Neural cell (in vitro differentiated cells): ENCODE measurements at regions not wholly inside any gene's neighbourhood (a gene's known extent, or its start where the extent isn't known, plus 50 kb on each side); places are given as distances from the start of the nearest gene placed in this dataset.

Experiments used
- H2AFZ ChIP-seq: fragments of 200-600, 300-800 bp; sonication (generic), shearing (Covaris generic); 2 replicates; pipeline ENCODE4 v1.6.0; 2014; ENCODE audit warnings: low read depth, mild to moderate bottlenecking, antibody characterized with exemption, low read length, moderate library complexity
- H3F3A ChIP-seq: fragments of 200-600 bp; shearing (Covaris generic); 2 replicates; pipeline ENCODE4 v1.6.1; 2016; ENCODE audit warnings: mild to moderate bottlenecking, moderate library complexity, mixed read lengths, antibody characterized with exemption, low read length; ENCODE audit not compliant: insufficient read depth, poor library complexity, severe bottlenecking
- H3K27ac ChIP-seq: fragments of 200-600, 300-800 bp; sonication (generic), shearing (Covaris generic); 2 replicates; pipeline ENCODE4 v1.5.1; 2014; ENCODE audit warnings: mild to moderate bottlenecking, low read length, moderate library complexity
- H3K27me3 ChIP-seq: fragments of 300-800, 200-600 bp; sonication (generic), shearing (Covaris generic); 2 replicates; pipeline ENCODE4 v1.6.0; 2014; ENCODE audit warnings: mild to moderate bottlenecking, low read depth, low read length, moderate library complexity; ENCODE audit not compliant: insufficient read depth
- H3K36me3 ChIP-seq: fragments of 300-800, 200-600 bp; sonication (generic), shearing (Covaris generic); 2 replicates; pipeline ENCODE4 v1.5.1; 2014; ENCODE audit warnings: mild to moderate bottlenecking, antibody characterized with exemption, low read length, moderate library complexity; ENCODE audit not compliant: insufficient read depth
- H3K4me2 ChIP-seq: fragments of 300-800, 200-600 bp; sonication (generic), shearing (Covaris generic); 2 replicates; pipeline ENCODE4 v1.6.0; 2014; ENCODE audit warnings: mild to moderate bottlenecking, low read length
- H3K4me3 ChIP-seq: fragments of 300-800, 200-600 bp; sonication (generic), shearing (Covaris generic); 2 replicates; pipeline ENCODE4 v1.5.1; 2014; ENCODE audit warnings: mild to moderate bottlenecking, low read length, moderate library complexity
- H3K79me2 ChIP-seq: fragments of 200-600 bp; shearing (Covaris generic); replicated peaks from 2 replicates; pipeline ENCODE4 v1.6.0; 2014; ENCODE audit warnings: mild to moderate bottlenecking, low read length, moderate library complexity; ENCODE audit not compliant: insufficient read depth
- H3K9ac ChIP-seq: fragments of 300-800, 200-600 bp; sonication (generic), shearing (Covaris generic); 2 replicates; pipeline ENCODE4 v1.6.1; 2016; ENCODE audit warnings: mild to moderate bottlenecking, low read length, mixed read lengths
- H3K9me2 ChIP-seq: fragments of 200-600 bp; shearing (Covaris generic); 2 replicates; pipeline ENCODE4 v1.6.1; 2016; ENCODE audit warnings: mild to moderate bottlenecking, low read length, mixed read lengths; ENCODE audit not compliant: insufficient read depth
- H3K9me3 ChIP-seq: fragments of 200-600, 300-800 bp; sonication (generic), shearing (Covaris generic); 2 replicates; pipeline ENCODE4 v1.6.1; 2016; ENCODE audit warnings: mild to moderate bottlenecking, mixed run types, low read length, moderate library complexity, mixed read lengths
- H4K20me1 ChIP-seq: fragments of 200-600 bp; shearing (Covaris generic); 2 replicates; pipeline ENCODE4 v1.6.1; 2016; ENCODE audit warnings: mild to moderate bottlenecking, mixed run types; ENCODE audit not compliant: insufficient read depth
- EP300 ChIP-seq: fragments of 450-650 bp; conservative IDR thresholded peaks from 2 replicates; pipeline ENCODE4 v1.6.1; 2014; ENCODE audit warnings: antibody characterized with exemption, mild to moderate bottlenecking, moderate library complexity; ENCODE audit not compliant: poor library complexity, severe bottlenecking
- EZH2 ChIP-seq: fragments of 200-600, 300-800 bp; shearing (Covaris generic), sonication (generic); IDR thresholded peaks from 2 replicates; pipeline ENCODE4 v1.6.1; 2014; ENCODE audit warnings: antibody characterized with exemption, low read length, borderline replicate concordance, mild to moderate bottlenecking; ENCODE audit not compliant: insufficient read depth, poor library complexity, severe bottlenecking
- MXI1 ChIP-seq: fragments of 450-650 bp; conservative IDR thresholded peaks from 2 replicates; pipeline ENCODE4 v1.6.1; 2014; ENCODE audit warnings: antibody characterized with exemption, mild to moderate bottlenecking; ENCODE audit not compliant: poor library complexity, severe bottlenecking
- POLR2AphosphoS5 ChIP-seq: IDR thresholded peaks from 2 replicates; pipeline ENCODE4 v1.6.1; 2012
- RAD21 ChIP-seq: fragments of 450-650 bp; conservative IDR thresholded peaks from 2 replicates; pipeline ENCODE4 v1.6.1; 2014; ENCODE audit warnings: antibody characterized with exemption, mild to moderate bottlenecking, moderate library complexity
- REST ChIP-seq: IDR thresholded peaks from 2 replicates; pipeline ENCODE4 v1.6.1; 2012; ENCODE audit warnings: borderline replicate concordance
- SMC3 ChIP-seq: fragments of 450-650 bp; conservative IDR thresholded peaks from 2 replicates; pipeline ENCODE4 v1.6.1; 2014; ENCODE audit warnings: antibody characterized with exemption, mild to moderate bottlenecking, moderate library complexity; ENCODE audit not compliant: poor library complexity
- TAF1 ChIP-seq: IDR thresholded peaks from 2 replicates; pipeline ENCODE4 v1.6.1; 2012; ENCODE audit warnings: low read depth
- TF ChIP-seq, protein P1 (sequence below): fragments of 450-650 bp; IDR thresholded peaks from 2 replicates; pipeline ENCODE4 v1.5.1; 2014; ENCODE audit warnings: antibody characterized with exemption, mild to moderate bottlenecking, moderate library complexity; ENCODE audit not compliant: poor library complexity, severe bottlenecking

- H3F3A ChIP-seq: no peaks in the 10 kb centered on the region
- no peaks in the 10 kb centered on the region for H3K9me3 ChIP-seq
- no peaks in the 10 kb centered on the region for H3K27me3 ChIP-seq
- H3K36me3 ChIP-seq: no peaks in the 10 kb centered on the region
- H2AFZ ChIP-seq: no peak overlapping the region
- H3K79me2 ChIP-seq: no peaks in the 10 kb centered on the region
- H3K9me2 ChIP-seq: no peaks in the 10 kb centered on the region
- H3K27ac ChIP-seq: no peak overlapping the region
- H3K4me3 ChIP-seq: no peak overlapping the region
- TF ChIP-seq, protein P1, sequence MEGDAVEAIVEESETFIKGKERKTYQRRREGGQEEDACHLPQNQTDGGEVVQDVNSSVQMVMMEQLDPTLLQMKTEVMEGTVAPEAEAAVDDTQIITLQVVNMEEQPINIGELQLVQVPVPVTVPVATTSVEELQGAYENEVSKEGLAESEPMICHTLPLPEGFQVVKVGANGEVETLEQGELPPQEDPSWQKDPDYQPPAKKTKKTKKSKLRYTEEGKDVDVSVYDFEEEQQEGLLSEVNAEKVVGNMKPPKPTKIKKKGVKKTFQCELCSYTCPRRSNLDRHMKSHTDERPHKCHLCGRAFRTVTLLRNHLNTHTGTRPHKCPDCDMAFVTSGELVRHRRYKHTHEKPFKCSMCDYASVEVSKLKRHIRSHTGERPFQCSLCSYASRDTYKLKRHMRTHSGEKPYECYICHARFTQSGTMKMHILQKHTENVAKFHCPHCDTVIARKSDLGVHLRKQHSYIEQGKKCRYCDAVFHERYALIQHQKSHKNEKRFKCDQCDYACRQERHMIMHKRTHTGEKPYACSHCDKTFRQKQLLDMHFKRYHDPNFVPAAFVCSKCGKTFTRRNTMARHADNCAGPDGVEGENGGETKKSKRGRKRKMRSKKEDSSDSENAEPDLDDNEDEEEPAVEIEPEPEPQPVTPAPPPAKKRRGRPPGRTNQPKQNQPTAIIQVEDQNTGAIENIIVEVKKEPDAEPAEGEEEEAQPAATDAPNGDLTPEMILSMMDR: no peak
- TF ChIP-seq SMC3 (no peak), POLR2AphosphoS5 (no peak), TAF1 (no peak), MXI1 (no peak)
- H3K4me2 ChIP-seq: no peak overlapping the region
- no peak overlapping the region for H3K9ac ChIP-seq
- H4K20me1 ChIP-seq: no peaks in the 10 kb centered on the region
Observed at GRCh38 chr22:27656970-27657369, 144.6 kb downstream of the MN1 start.

DNA sequence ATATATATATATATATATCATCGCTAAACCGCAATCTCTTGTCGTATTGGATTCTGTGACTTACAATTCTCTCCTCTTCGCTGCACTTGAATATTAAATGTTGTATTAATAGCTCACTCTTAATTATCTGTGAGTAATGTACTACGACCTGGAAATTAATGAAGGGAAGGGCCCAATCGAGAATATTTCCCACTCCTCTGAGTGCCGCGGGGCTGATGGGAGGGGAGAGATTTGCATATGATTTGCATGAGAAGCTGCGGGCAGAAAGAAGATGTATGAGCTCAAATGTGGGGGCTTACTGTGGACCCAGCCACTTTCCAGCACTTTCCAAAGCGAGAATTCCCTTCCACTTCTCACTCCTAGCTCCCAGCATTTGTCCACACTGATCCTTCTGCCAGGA lies 141.2 kb downstream of the MN1 start:
- H3K79me2 ChIP-seq: no peaks in the 10 kb centered on the region
- no peaks in the 10 kb centered on the region for H4K20me1 ChIP-seq
- H2AFZ ChIP-seq: no peak overlapping the region
- H3K27me3 ChIP-seq: no peaks in the 10 kb centered on the region
- H3K27ac ChIP-seq: no peak overlapping the region
- no peak for TF ChIP-seq MXI1
- H3K9ac ChIP-seq: no peak overlapping the region
- no peaks in the 10 kb centered on the region for H3K36me3 ChIP-seq
- H3F3A ChIP-seq: no peaks in the 10 kb centered on the region
- no peak overlapping the region for H3K4me2 ChIP-seq
- no peak overlapping the region for H3K4me3 ChIP-seq
- H3K9me3 ChIP-seq: no peaks in the 10 kb centered on the region
- no peaks in the 10 kb centered on the region for H3K9me2 ChIP-seq

GRCh38 chr22:27662359-27663301 lies 138.9 kb downstream of the MN1 start:
- Histone ChIP-seq H3K9ac (no peak overlapping the region), H3K79me2 (no peaks in the 10 kb centered on the region), H3K9me2 (no peaks in the 10 kb centered on the region), H3F3A (no peaks in the 10 kb centered on the region), H3K36me3 (no peaks in the 10 kb centered on the region), H3K4me2 (no peak overlapping the region), H3K27me3 (no peaks in the 10 kb centered on the region), H2AFZ (no peak overlapping the region), H3K27ac (no peak overlapping the region), H3K4me3 (no peak overlapping the region), H4K20me1 (no peaks in the 10 kb centered on the region), H3K9me3 (no peaks in the 10 kb centered on the region)
- TF ChIP-seq TAF1: no peak
- TF ChIP-seq POLR2AphosphoS5: no peak
- no peak for TF ChIP-seq RAD21
- no peak for TF ChIP-seq MXI1
- TF ChIP-seq REST: no peak
- TF ChIP-seq EZH2: no peak
- no peak for TF ChIP-seq EP300
- TF ChIP-seq, protein P1: no peak
- TF ChIP-seq SMC3: no peak
